RCC 7860 (cell line): ENCODE measurements at regions not wholly inside any gene's neighbourhood (a gene's known extent, or its start where the extent isn't known, plus 50 kb on each side); places are given as distances from the start of the nearest gene placed in this dataset.
"Not testable (repeated sequence)": the region's sequence is repeated elsewhere in the genome, so short reads cannot be mapped to it uniquely, and the experiment has no call there.

Source experiments
- DNase-seq: peaks from one replicate; pipeline ENCODE4 v3.0.0-alpha.2; 2015; ENCODE audit warnings: low spot score
- FAIRE-seq: peaks from 2 replicates; lab custom pipeline; 2012; peaks lifted over from hg19 to GRCh38; lab: Jason Lieb, UNC

DNA sequence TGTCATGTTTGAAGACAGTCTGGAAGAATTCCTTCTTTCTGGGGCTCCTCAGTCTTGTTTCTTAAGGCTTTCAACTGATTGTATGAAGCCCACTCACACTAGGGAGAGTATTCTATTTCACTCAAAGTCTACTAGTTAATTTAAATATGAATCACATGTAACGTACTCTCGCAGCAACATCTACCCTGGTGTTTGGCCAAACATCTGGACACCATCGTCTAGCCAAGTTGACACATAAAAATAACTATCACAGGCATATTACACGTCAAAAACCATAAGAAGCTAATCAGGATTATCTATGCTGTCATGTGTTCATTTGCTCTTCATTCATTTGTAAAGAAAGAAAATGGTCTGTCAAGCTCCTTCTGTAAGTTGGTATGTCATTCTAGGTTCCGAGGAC, 787.4 kb downstream of the KCNJ2 start:
- DNase-seq, result no peak
- FAIRE-seq, result no peak

DNA sequence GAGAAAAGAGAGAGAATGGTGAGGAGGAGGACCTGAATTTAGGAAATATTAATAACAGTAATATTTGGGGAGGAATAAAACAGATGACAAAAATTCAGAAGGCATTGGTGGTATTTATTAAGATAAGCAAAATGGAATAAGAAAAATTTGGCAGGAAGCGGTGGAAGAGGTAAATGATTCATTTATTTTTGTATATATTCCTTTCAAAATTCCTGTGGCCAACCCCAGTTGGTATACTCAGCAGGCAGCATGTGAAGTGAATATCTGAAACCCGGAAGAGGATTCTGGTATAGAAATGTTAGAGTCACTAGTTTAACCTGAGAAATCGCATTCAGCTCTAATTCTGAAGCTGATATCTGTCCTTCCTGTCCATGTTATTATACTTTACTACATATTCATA, 792.0 kb downstream of the KCNJ2 start:
- FAIRE-seq, result no peak
- DNase-seq, result no peak

DNA sequence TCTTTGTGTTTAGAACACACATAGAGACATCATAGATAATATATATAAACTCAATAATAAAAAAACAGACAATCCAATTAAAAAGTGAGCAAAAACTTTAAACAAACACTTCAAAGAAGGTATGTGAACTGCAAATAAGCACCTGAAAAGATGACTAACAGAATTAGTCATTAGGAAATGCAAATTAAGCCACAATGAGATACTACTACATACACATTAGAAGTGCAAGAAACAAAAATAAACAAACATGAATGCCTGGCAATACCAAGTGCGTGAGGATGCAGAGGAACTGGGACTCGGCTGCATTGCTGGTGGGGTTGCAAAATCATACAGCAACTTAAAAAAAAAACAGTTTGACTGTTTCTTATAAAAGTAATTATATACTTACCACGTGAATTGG, 799.0 kb downstream of the KCNJ2 start:
- no peak for FAIRE-seq

DNA sequence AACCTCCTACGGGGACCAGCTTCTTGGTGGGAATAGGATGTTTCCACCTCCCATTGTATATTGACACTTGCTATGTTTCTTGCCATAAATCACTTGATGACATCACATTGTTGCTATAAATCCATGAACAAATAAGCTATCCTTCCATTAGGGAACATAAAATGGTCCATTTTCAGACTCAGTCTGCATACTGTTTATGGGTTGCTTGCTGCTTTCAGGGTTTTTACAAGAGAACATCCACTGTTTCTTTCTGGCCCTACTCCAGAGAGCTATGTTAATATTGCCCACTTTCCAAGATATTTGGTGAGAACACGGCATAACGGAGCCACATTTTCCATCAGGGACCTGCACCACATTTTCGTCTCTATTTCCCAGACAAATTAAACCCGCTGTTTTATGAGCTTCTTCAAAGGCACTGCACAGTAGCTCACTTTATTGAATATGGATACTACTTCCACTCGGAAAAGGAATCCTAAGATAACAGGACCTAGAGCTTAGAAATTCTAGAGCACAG, 800.2 kb downstream of the KCNJ2 start:
- FAIRE-seq, result no peak

More for the DNA sequence above, 799.0 kb downstream of the KCNJ2 start:
- no peak for DNase-seq

DNA sequence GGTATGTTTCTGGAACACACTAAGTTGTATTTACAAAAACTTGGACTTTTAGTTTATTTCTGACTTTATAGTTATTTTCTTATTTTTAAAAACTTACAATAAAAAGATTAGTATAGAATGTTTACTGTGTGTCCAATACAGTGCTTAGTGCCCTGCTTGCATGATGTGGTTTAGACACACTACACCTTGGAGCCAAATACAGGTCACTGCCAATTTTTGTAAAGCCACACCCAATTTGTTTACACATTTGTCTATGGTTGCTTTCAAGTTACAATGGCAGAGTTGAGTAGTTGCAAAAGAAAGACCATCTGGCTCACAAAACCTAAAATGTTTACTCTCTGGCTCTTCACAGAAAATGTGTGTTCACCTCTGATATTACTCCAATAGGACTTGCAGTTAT, 807.1 kb downstream of the KCNJ2 start:
- no peak for FAIRE-seq
- DNase-seq, result no peak

More for the DNA sequence above, 800.2 kb downstream of the KCNJ2 start:
- no peak for DNase-seq

DNA sequence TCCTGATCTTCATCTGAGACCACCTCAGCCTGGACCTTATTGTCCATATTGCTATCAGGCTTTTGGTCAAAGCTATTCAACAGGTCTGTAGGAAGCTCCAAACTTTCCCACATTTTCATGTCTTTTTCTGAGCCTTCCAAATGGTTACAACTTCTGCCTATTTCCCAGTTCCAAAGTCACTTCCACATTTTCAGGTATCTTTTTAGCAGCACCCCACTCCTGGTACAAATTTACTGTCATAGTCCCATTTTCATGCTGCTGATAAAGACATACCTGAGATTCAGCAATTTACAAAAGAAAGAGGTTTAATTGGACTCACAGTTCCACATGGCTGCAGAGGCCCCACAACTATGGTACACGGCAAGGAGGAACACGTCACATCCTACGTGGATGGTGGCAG, 815.5 kb downstream of the KCNJ2 start:
- no peak for DNase-seq
- FAIRE-seq, result no peak

DNA sequence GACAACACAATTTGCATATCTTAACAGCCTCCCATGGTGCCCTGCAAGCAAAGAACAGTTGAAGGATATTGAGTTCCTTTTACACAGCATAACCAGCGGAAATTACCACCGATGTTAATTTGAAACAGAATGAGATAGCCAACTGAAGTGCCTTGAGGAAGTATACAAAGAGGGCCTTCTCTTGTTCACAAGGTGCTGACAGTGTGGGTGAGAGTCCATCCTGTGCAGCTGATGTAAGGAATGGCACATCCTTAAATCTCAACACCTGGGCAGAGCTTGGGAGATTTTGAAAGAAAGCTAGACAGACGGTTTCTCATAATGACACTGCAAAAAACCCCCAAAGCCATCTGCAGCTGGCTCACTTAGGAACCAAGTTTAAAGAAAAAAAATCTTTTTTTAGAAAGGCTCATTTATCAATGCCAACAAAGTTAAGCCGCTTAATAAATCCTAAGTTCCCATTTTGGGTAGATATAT, 818.6 kb downstream of the KCNJ2 start:
- DNase-seq, result no peak
- FAIRE-seq, result no peak

DNA sequence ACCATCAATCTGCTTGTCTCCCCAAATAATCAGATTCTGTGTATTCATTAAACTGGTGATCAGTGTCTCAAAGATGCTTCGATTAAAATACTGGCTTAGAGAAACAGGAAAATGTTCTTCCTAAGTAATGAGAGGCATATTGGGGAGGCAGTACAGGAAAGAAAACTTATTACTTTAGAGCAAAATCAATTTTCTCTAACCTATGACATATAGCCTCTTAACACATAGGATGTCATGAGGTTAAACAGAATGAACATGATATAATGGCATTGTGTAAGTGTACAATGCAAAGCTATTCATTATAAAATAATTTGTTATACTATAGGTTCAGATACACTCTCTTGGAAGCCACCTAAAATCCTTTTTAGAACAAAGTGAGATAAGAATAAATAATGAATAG, 819.3 kb downstream of the KCNJ2 start:
- no peak for FAIRE-seq
- DNase-seq, result no peak

DNA sequence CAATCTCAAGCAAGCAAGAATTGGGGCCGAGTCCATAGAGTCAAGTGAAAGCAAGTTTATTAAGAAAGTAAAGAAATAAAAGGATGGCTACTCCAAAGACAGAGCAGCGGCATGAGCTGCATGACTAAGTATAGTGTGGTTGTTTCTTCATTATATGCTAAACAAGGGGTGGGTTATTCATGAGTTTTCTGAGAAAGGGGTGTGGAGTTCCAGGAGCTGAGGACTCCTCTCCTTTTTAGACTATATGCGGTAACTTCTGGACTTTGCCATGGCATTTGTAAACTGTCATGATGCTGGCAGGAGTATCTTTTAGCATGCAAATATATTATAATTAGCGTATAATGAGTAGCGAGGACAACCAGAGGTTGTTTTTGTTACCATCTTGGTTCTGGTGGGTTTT, 819.9 kb downstream of the KCNJ2 start:
- DNase-seq (no peak), FAIRE-seq (no peak)

DNA sequence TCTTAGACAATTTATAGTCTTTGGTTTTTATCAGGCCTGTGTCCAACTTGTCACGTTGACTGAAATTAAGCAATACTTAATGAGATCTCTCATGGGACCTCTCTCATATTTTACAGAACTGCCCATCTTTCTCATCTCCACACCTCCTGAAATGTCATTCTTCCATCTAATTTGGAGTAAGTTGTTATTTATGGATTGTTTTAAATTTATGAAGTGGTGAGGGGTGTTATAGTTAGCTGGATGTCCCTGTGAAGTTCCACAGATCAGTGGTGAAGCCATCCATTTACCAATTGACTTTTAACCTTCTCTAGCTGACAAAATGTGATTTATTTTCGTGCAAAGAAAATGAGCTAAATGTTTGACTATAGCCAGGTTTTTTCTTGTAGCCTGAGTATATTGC, 824.9 kb downstream of the KCNJ2 start:
- FAIRE-seq (no peak), DNase-seq (no peak)

DNA sequence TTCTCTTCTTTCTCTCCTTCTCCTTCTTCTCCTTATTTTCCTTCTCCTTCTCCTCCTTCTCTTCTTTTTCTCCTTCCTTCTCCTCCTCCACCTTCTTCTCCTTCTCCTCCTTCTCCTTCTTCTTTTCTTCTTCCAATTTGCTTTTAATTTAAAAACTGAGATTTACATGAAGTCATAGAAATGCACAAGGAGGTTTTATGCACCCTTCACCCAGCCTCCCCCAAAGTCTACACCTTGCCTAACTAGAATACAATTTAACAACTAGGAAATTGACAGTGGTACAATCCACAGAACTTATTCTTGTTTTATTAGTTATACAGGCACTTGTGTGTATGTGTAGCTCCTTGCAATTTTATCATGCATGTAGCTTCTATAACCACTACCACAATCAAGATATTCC, 826.7 kb downstream of the KCNJ2 start:
- FAIRE-seq (no peak), DNase-seq (no peak)

DNA sequence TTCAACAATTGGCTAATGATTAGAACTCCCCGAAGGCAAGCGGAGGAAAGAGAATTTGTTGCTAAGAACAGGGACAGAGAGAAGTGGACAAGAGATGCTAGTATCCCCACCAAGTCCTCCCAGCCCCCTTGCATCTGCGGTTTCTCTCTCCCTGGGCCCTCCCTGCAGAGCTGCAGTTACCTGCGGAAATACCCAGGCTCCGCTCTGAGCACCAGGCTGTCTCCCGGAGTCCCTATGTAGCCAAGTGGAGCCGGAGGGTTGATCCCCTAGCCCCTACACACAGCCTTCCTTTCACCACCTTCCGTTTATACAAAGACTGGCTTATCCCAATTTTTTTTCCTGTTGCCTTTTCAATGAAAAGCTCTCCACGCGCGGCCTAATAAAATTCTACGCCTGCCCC, 834.4 kb downstream of the KCNJ2 start:
- no peak for FAIRE-seq
- DNase-seq, result no peak

DNA sequence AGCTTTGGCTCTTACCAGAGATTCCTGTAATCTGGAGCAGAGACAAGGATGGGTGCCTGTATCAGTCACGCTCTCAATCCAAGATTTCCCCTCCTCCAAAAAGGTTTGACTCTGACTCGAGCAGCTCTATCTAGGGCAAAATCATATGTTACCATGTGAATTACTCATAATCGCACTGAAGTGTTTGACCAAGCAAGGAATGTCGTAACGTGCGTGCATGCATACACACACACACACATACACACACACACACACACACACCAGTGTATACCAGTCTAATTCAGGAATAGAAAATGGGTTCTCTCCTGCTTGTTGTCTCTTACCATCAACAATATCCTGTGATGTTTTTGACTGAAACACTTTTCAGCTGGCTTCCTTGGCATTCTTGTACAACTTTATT, 835.1 kb downstream of the KCNJ2 start:
- FAIRE-seq (no peak), DNase-seq (no peak)

DNA sequence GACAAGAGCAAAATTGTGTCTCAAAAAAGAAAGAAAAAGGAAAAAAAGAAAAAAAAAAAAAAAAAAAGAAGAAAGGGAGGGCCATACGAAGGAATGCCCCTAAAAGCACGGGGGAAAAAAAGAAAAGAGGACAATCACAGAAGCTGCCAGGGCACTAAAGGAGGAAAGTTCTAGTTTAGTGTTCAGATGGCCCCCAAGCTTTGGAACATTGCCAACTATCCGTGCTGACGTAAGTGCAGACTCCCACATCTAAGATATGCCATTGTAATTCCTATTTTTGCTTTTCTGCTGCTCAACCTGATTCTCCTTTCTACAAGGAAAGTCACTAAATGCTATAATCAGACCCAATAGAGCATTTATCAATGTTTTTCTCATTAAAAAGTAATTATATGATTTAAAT, 842.1 kb downstream of the KCNJ2 start:
- FAIRE-seq (no peak), DNase-seq (no peak)

DNA sequence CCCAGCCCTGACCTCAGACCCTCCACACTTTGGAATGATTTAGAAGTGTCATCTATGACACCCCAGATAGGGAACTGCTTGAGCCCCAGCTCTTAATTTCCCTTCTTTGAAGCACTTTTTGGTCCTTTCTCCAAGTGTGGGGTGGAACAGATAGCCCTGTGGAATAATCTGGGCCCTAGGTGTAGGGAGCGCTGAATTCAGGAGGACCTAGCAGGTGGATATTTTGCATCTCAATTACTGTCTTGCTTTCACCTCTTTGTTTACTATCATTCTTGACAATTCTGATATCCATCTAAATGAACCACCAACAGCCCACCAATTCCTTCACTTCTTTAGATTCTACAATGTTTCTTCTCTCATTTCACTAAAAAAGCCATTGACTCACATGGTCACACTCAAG, 850.4 kb downstream of the KCNJ2 start:
- FAIRE-seq (no peak), DNase-seq (no peak)

DNA sequence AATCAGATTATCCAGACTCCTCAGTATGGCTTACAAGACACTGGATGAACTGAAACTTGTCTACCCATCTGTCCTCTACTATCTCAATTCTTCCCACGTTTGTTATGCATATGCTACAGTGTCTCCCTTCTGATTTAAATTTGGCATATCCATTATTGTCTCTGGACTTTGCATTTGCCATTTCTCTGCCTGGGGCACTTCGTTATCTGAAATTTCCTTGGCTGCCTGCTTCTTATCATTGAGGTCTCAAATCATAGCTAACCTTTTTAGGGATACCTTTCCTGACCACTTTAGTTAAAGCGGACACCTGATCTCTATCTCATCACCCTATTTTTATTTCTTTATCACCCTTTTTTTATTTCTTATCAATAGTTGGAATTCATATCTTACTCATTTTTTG, 853.4 kb downstream of the KCNJ2 start:
- DNase-seq, result no peak
- no peak for FAIRE-seq

DNA sequence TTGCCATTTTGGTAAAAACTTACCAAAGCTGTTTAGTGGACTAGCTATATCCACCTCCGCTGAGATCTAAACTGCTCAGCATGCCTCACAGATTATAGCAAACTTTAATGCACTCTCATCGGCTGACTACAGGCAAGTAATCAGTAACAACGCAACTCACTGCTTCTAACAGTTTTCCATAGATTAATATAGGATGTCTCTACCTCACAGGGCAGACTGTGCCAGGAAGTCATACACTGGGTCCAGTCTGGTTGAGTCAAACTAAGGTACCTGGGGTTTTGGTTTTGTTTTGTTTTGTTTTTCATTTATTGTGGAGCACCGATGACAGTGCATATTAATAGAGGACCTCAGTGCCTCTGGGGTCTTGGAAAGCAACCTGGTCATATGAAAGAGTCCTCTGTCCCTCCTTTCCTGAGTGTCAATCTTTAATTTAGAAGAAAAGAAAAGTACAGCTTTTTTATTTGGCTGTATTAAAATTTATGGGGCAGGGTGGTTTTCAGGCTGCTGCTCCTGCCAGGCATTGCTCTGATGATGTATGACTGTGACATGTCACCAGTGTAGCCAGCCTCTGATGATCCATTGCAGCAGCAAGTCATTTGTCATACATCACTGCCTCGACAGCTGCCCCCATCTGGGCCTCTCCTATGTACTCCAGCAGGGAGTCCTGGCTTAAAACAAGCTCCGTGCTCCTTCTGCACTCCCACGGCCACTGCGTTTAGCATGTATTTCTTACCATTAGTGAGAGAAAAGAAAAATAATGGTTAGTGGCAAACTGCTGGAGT, 854.1 kb downstream of the KCNJ2 start:
- FAIRE-seq, result peak; percentile 87

DNA sequence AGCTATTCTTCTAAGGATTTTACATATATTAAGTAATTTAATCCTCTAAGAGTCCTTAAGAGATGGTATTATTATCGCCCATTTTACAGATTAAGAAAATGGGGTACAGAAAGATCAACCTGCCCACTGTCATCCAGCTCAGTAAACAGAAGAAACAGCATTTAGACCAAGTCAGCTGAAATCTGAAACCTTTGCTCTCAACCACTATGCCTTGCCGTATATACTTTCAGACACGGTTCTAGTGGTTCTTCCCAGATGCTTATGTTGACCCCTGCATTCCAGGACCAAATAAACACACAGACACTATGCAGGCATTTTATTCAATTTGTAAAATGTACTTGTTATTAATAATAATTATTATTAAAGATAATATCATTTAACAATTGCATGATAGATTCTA, 854.8 kb downstream of the KCNJ2 start:
- DNase-seq, result no peak
- no peak for FAIRE-seq

More for the DNA sequence above, 854.1 kb downstream of the KCNJ2 start:
- DNase-seq, result peak; percentile 70

DNA sequence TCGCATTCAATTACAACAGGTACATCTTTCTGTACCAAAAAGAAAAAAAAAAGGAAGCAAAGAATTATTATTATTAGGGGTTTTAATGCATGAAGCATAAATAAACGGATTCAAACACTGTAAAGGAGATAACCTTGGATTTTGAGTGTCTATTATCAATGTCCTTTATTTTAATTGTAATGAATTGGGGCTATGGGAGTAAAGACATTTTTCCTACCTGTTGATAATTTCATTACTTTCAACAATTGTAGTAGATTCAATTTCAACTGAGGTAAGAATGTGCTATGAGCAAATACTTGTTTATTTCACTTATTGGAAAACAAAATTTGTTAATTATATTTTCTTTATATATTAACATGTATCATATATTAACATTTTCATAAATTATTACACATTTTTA, 855.6 kb downstream of the KCNJ2 start:
- no peak for FAIRE-seq
- DNase-seq, result no peak

DNA sequence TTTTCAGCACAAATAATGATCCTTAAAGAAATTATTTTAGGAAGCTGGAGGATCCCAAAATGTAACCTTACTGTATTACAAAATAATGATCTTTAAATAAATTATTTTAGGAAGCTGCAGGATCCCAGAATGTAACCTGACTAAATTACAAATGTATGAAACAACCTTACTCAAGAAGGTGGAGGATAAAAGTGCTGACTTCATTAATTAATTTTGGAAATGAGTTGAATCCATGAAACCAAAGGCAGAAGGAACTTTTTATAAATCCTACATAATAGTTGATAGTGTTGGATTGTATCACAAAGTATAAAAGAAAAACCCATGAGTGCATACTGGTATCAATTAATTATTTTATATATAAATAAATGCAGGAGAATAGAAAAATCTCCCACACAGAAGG, 859.9 kb downstream of the KCNJ2 start:
- FAIRE-seq (no peak), DNase-seq (no peak)

DNA sequence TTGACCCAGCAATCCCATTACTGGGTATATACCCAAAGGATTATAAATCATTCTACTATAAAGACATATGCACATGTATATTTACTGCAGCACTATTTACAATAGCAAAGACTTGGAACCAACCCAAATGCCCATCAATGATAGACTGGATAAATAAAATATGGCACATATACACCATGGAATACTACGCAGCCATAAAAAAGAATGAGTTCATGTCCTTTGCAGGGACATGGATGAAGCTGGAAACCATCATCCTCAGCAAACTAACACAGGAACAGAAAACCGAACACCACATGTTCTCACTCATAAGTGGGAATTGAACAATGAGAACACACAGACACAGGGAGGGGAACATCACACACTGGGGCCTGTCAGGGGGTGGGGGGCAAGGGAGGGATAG, 862.0 kb downstream of the KCNJ2 start:
- not testable (repeated sequence) for FAIRE-seq, DNase-seq

DNA sequence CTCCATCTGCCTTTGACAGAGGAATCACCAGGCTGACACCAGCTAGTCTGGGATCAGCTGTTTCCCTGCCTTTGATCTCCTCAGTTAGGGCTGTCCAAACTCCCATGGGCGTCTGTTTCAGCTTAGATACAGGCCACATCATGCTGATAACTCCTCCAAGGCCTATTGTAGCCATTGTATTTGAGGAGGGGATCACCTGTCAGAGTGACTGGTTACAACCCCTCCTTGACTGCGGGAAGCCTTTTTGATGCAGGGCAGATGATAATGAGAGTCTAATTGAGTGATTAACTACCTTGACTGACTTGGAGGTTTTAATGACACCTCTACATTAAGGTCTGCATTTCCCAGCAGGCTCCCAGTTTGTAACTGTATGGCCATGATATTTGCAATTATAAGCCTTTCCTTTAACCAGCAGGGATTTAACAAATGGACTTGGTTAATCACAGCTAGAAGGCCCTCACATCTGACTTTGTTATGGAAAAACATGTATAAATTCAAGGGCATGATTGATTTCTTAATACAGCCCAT, 863.5 kb downstream of the KCNJ2 start:
- FAIRE-seq (no peak), DNase-seq (no peak)

DNA sequence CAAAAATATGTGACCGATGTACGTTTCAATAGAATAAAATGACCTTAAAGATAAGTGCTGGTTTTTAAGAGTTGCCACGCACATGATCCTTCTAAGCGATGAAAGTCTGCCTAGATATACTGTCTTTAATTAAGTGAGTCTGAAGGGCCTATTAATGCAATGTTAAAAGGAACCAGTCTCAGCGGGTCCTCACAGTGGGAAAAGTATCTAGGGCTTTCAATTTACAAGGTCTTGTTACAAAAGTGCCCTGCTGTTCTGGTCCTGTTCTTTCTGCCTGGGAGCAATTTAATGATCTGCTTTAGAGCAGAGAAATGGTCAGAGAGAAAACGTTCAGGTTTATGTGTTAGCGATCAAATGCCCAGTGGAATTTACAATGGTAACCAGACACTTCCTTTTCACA, 864.0 kb downstream of the KCNJ2 start:
- FAIRE-seq (no peak), DNase-seq (no peak)
